ENCODE measurements at regions not wholly inside any gene's neighbourhood (a gene's known extent, or its start where the extent isn't known, plus 50 kb on each side); places are given as distances from the start of the nearest gene placed in this dataset.

DNA sequence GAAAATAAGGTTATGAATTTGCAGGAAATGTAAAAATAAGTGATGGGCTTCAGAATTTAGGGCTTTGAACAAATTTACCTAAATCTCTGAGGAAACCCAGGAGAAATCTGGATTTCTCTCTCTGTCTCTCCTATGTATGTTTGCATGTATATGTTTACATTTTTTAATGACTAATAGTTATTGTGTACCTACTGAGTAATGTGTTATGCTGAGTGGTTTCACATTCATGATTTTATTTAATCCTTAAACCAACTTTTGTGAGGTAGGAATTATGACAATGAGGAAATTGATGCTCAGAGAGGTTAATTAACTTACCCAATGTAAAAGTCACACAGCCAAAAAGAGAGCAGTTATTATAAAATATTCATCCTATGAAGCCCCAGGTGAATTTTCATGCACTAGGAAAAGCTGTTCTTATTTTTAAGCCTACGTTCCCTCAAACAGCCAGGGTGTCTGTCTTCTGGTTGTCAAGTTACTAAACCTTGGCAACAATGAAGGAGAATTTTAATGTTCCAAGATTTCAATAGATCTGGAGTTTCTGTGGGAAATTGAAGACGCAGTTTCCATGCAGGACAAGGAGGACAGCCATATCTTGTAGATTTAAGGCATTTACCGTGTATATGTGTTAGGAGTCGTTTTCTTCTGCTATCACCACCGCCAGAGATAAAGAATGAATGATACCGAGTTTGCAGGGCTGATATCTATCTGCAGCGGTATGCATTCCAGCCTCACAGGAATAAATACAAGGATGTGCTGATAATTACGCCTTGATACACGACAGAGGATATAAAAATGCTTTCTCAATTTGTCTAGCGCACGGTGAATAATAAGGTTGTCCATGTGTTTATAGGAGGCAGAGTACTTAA lies 484.8 kb downstream of the ZSWIM6 start:
- Mint-ChIP-seq H3K36me3 (no peaks in the 10 kb centered on the region), H3K27me3 (peaks cover 10% of the 10 kb centered on the region), H3K4me1 (peaks cover 1% of the 10 kb centered on the region), H3K27ac (no peak overlapping the region), H3K4me3 (no peak overlapping the region), H3K9me3 (no peaks in the 10 kb centered on the region)
- ATAC-seq (ENCODE audit: low read depth) (no peak), DNase-seq (no peak)
- POLR2A ChIA-PET = no interaction called here

DNA sequence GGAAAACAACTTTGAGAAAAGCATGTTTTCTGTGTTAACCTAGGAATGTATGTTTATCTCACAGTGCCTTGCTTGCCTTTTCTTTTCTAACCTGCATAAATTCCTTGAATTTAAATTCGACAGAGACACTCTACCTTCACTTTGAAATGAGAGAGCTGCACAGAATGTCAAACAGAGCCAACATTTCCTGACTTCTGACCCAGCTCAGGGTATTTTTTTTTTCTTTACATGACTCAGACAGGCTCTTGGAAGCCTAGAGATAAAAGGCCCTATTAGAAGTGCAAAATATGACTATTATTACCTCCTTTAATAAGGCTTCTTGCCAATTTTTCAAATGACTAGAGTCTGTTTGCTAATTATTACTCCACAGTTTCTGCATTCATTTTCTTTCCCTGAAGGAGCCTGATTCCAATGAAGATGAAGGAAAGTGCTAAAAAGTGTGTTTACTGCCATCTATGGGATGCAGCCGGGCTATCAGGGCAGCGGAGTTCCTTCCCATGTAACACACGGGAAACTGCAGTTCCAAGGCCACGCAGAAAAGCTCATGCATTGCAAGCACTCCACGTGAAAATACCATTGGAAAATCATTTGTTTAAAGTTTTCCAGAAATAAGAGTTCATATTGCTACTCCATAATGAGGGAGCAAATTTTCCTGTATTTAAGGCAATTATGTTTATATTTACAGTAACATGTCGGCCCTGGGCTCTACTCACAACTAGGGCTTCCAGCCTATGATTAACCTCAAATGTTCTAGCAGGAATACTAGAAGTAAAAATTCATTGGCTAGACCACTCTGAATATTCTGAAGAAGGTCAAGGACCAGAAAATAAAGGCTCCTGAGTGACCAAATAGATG lies 485.6 kb downstream of the ZSWIM6 start:
- POLR2A ChIA-PET = no interaction called here
- no peak for ATAC-seq (ENCODE audit: low read depth)
- no peak for DNase-seq
- no peaks in the 10 kb centered on the region for H3K36me3 Mint-ChIP-seq
- H3K9me3 Mint-ChIP-seq = no peaks in the 10 kb centered on the region
- H3K4me3 Mint-ChIP-seq = no peak overlapping the region
- peaks cover 6% of the 10 kb centered on the region for H3K4me1 Mint-ChIP-seq
- no peak overlapping the region for H3K27ac Mint-ChIP-seq
- H3K27me3 Mint-ChIP-seq = peaks cover 12% of the 10 kb centered on the region

DNA sequence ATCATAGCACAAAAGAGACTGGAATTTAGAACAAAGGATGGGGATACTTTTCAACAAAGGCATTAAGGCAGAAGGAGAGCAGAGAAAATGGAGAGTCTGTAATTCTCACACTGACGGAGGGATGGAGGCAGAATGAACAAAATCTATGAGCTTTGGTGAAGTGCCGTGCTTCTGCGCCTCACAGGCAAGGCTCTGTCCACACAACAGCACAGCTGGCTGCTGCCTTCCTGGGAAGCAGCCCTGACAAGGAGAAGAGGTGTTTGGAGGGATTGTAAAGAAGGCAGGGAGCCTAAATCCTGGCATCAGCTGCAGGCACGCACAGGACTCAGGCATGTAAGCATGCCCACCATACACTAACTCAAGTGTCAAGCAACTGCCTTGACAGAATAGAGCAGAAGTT lies 485.2 kb upstream of the KIF2A start:
- ATAC-seq (ENCODE audit: low read depth) (no peak), DNase-seq (no peak)
- POLR2A ChIA-PET = no interaction called here
- no peak overlapping the region for H3K4me3 Mint-ChIP-seq
- H3K27me3 Mint-ChIP-seq = peaks cover 14% of the 10 kb centered on the region
- H3K27ac Mint-ChIP-seq = no peak overlapping the region
- H3K4me1 Mint-ChIP-seq = peaks cover 9% of the 10 kb centered on the region
- H3K9me3 Mint-ChIP-seq = no peaks in the 10 kb centered on the region
- no peaks in the 10 kb centered on the region for H3K36me3 Mint-ChIP-seq

DNA sequence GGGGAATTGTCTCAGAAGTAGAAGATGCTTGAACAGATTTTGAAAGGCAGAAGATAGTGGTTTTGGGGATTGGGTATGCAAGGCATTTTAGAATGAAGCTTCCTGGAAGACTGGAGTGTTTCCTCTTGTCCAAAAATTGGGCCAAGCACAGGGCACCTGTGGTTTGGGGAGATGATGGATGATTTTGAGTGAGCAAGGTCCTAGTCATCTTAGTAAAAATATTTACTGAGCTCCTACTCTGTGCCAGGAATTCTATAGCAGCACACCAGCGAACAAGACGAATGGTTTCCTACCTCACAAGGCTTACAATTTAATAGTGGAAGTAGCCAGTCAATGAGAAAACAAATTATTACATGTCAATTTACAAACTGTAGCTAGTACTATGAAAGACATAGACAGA lies 484.4 kb upstream of the KIF2A start:
- POLR2A ChIA-PET = no interaction called here
- no peaks in the 10 kb centered on the region for H3K36me3 Mint-ChIP-seq
- peaks cover 9% of the 10 kb centered on the region for H3K4me1 Mint-ChIP-seq
- no peak overlapping the region for H3K4me3 Mint-ChIP-seq
- H3K27ac Mint-ChIP-seq = no peak overlapping the region
- DNase-seq = no peak
- no peak for ATAC-seq (ENCODE audit: low read depth)
- no peaks in the 10 kb centered on the region for H3K9me3 Mint-ChIP-seq
- peaks cover 14% of the 10 kb centered on the region for H3K27me3 Mint-ChIP-seq

DNA sequence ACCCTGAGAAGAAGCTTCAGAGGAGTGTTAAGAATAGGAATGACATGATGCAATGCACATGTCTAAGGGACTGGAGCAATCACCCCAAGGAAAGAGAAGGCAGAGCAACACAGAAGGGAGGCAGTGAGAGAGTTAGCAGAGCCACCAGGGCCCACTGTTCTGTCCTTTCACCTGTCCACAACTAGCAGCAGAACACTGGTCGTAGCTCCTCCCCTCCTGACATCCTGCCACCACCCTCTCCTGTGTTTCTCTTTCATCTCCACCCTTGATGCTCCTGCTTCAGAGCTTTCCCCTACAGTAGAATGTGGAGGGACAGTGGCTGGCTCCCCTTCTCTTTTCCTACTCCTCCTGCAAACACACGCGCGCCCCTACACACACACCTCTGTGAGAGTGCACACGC lies 483.4 kb upstream of the KIF2A start:
- Mint-ChIP-seq H3K4me3 (peak overlapping the region; percentile 14), H3K27ac (no peak overlapping the region), H3K36me3 (no peaks in the 10 kb centered on the region), H3K9me3 (no peaks in the 10 kb centered on the region), H3K27me3 (peaks cover 10% of the 10 kb centered on the region), H3K4me1 (peaks cover 9% of the 10 kb centered on the region)
- POLR2A ChIA-PET = no interaction called here
- DNase-seq = no peak
- peak; percentile 71 for ATAC-seq (ENCODE audit: low read depth)

DNA sequence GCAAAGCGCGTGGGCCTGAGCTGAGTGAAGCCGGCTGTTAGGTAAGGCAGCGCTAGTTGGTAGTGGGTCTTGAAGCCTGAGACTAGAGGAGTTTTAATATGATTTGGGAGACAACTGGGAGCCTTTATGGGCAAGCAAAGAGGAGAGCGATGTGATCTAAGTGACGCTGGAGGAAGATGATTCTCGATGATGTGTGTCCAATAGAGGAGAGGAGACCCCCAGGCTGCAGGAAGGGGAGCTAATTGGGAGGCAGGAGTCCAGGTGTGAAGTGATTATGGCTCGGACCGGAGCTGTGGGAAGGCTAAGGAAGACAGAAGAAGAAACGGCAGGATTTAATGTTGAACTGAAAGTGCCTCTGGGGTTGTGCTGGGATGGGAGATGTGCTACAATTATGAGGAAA lies 482.9 kb upstream of the KIF2A start:
- no peaks in the 10 kb centered on the region for H3K9me3 Mint-ChIP-seq
- no peak overlapping the region for H3K4me3 Mint-ChIP-seq
- peaks cover 9% of the 10 kb centered on the region for H3K4me1 Mint-ChIP-seq
- POLR2A ChIA-PET = no interaction called here
- ATAC-seq (ENCODE audit: low read depth) = no peak
- no peaks in the 10 kb centered on the region for H3K36me3 Mint-ChIP-seq
- H3K27me3 Mint-ChIP-seq = peaks cover 10% of the 10 kb centered on the region
- H3K27ac Mint-ChIP-seq = no peak overlapping the region
- DNase-seq = no peak

DNA sequence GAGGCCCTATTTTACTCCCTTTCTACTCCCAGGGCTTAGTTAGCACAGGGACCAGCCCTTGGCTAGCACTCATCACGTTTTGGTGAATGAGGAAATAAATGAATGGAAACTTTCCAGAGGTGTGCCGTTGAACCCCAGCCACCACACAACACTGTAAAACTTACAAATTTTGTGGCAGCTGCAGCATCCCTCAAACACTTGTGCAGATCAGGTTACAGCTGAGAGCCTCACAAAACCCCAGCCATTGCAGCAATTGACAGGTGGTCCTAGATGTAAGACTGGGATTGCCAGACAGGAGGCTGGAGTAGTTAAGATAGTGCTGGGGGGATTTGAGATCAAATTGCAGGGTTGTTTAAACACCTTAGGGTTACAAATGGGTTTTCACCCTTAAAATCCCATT lies 482.2 kb upstream of the KIF2A start:
- H3K27ac Mint-ChIP-seq = no peak overlapping the region
- peaks cover 9% of the 10 kb centered on the region for H3K4me1 Mint-ChIP-seq
- peaks cover 8% of the 10 kb centered on the region for H3K27me3 Mint-ChIP-seq
- POLR2A ChIA-PET = no interaction called here
- H3K9me3 Mint-ChIP-seq = no peaks in the 10 kb centered on the region
- no peak for ATAC-seq (ENCODE audit: low read depth)
- no peaks in the 10 kb centered on the region for H3K36me3 Mint-ChIP-seq
- no peak overlapping the region for H3K4me3 Mint-ChIP-seq
- DNase-seq = no peak

DNA sequence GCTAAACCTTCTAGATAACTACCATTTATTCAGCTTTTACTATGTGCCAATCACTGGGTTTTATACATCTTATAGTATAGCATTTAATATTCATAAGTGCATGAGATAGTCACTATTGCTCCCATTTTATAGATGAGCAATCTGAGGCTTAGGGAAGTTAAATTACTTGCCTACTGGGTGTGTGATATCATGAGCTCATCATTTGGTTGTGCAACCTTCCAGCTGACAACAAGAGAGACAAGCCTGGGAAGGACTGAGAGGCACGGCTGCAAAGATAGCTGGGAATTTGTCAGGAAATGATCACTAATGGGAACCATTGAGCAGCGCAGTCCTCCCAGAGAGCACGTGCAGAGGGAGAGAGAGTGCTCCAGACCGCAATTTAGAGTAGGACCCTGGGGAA lies 481.6 kb upstream of the KIF2A start:
- Mint-ChIP-seq H3K4me3 (no peak overlapping the region), H3K27me3 (peaks cover 8% of the 10 kb centered on the region), H3K9me3 (no peaks in the 10 kb centered on the region), H3K4me1 (peaks cover 9% of the 10 kb centered on the region), H3K36me3 (no peaks in the 10 kb centered on the region), H3K27ac (no peak overlapping the region)
- POLR2A ChIA-PET = no interaction called here
- ATAC-seq (ENCODE audit: low read depth) (no peak), DNase-seq (no peak)

DNA sequence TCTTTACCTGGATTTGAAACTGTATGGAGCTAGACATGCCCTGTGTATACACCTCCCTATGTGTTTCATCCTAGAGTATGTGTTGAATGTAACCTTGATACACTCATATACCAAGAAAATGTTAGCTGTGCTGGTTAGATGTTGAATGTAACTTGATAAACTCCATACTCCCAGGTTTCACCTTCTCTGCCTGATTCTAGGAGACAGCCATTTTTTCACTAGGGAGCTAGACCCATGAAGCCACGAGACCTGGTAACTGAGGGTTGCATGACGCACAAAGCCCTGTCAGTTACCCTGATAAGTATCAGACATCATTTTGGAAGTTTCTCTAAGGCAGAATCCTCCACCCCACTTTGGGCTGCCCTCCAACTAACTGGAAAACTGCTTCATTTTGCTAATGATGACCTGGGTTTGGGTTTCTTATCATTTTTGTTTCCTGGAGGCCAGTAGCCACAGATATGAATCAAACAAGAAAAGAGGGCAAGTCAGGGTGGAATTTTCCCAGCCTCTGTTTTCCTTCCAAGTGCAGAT lies 478.5 kb upstream of the KIF2A start:
- no peak for ATAC-seq (ENCODE audit: low read depth)
- H3K27ac Mint-ChIP-seq = no peak overlapping the region
- H3K4me3 Mint-ChIP-seq = no peak overlapping the region
- no peaks in the 10 kb centered on the region for H3K9me3 Mint-ChIP-seq
- DNase-seq = no peak
- H3K36me3 Mint-ChIP-seq = no peaks in the 10 kb centered on the region
- H3K4me1 Mint-ChIP-seq = peaks cover 5% of the 10 kb centered on the region
- H3K27me3 Mint-ChIP-seq = peaks cover 2% of the 10 kb centered on the region
- POLR2A ChIA-PET = no interaction called here

DNA sequence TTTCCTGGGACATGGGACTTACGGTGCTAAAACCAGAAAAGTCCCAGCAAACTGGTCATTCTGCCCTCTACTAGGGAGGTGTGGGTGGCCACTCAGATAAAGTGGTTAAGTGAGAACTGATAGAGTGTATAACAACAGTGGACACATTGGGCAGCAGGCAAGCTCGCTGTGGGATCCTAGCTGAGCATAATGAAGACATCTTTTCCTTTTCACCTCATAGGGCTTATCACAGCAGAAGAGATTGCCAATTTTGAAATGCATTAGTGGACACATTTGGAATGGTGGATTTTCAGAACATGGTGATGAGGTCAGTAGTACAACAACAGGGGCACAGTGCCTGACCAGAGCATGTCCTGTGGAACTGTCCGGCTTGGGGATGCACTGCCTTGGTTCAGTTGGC lies 477.1 kb upstream of the KIF2A start:
- H3K27ac Mint-ChIP-seq = no peak overlapping the region
- peaks cover 2% of the 10 kb centered on the region for H3K27me3 Mint-ChIP-seq
- DNase-seq (no peak), ATAC-seq (ENCODE audit: low read depth) (no peak)
- H3K9me3 Mint-ChIP-seq = no peaks in the 10 kb centered on the region
- POLR2A ChIA-PET = no interaction called here
- H3K4me1 Mint-ChIP-seq = no peaks in the 10 kb centered on the region
- H3K36me3 Mint-ChIP-seq = no peaks in the 10 kb centered on the region
- H3K4me3 Mint-ChIP-seq = no peak overlapping the region

DNA sequence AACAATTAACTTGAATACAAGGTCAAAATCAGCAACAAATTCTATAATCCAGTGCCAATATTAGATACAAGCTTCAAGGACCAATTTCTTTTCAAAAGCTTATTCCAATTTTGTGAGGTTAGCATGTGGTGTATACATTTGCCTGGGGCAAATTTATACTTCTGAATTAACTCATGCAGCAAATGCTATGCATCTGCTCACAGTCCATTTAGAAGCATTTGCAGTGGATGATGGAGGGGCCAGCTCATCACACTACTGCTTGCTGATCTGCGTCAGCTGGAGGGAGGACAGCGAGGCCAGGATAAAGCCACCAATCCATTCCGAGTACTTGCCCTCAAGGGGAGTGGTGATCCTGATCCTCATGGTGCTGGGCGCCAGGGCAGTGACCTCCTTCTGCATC lies 474.3 kb upstream of the KIF2A start:
- no peak overlapping the region for H3K4me3 Mint-ChIP-seq
- peaks cover 3% of the 10 kb centered on the region for H3K27me3 Mint-ChIP-seq
- POLR2A ChIA-PET = no interaction called here
- H3K27ac Mint-ChIP-seq = no peak overlapping the region
- H3K9me3 Mint-ChIP-seq = no peaks in the 10 kb centered on the region
- no peaks in the 10 kb centered on the region for H3K36me3 Mint-ChIP-seq
- ATAC-seq (ENCODE audit: low read depth) (no peak), DNase-seq (no peak)
- no peaks in the 10 kb centered on the region for H3K4me1 Mint-ChIP-seq

DNA sequence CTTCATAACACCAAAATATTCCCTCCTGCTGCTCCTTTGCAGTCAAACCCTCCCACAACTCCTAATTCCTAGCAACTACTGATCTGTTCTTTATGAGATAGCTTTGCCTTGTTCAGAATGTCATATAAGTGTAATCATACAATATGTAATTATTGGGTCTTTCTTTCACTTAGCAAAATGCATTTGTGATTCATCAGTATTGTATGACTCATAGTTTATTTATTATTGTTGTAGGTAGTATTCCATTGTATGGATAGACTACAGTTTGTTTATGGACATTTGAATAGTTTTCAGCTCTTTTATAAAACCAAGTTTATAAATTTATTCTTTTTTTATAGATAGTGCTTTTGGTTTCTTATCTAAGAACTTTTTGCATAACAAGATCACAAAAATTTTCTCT lies 468.2 kb upstream of the KIF2A start:
- peaks cover 5% of the 10 kb centered on the region for H3K27me3 Mint-ChIP-seq
- no peaks in the 10 kb centered on the region for H3K36me3 Mint-ChIP-seq

DNA sequence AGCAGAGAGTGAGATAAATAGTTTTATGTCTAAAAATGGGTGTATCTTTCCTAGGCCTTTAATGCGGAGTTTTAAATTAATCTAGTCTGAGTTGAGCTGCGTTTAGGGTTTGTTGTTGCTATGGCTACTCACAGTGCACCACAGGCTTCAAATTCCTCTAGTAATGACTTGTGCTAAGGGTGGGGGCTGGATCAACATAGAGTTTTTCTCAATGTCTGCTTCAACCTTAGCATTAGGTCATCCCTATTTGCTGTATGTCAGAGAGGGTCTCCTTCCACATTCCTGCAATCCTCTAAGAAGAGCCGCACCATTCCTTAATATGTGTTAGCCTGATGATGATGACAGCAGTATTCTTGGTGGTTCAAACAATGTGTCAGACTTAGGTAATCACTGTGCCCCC lies 465.6 kb upstream of the KIF2A start:
- Mint-ChIP-seq H3K27ac (no peak overlapping the region), H3K4me1 (no peaks in the 10 kb centered on the region), H3K9me3 (no peaks in the 10 kb centered on the region), H3K4me3 (no peak overlapping the region), H3K27me3 (peaks cover 2% of the 10 kb centered on the region), H3K36me3 (no peaks in the 10 kb centered on the region)
- ATAC-seq (ENCODE audit: low read depth) (no peak), DNase-seq (no peak)
- POLR2A ChIA-PET = no interaction called here

More for the DNA sequence above, 468.2 kb upstream of the KIF2A start:
- ATAC-seq (ENCODE audit: low read depth) (no peak), DNase-seq (no peak)
- Mint-ChIP-seq H3K4me1 (no peaks in the 10 kb centered on the region), H3K9me3 (no peaks in the 10 kb centered on the region), H3K27ac (no peak overlapping the region), H3K4me3 (no peak overlapping the region)
- POLR2A ChIA-PET = no interaction called here

DNA sequence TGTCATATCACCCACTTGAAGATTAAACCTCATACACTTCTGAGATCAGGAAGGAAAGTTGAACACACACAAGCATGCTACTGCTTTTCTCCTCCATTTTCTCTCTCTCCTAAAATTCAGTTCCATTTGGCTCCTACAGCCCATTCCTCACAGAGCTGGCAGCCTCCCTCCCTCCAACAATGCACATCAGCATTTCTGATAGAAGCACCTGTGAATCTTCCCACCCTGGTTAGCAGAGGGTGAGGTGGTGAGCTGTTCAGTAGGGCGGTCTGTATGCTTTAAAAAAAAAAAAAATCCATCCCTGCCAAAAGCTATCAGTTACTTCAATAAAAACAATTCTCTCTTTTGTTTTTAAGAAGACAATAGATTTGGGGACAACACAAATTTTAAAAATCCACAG lies 463.2 kb upstream of the KIF2A start:
- POLR2A ChIA-PET = no interaction called here
- H3K36me3 Mint-ChIP-seq = no peaks in the 10 kb centered on the region
- no peak overlapping the region for H3K27ac Mint-ChIP-seq
- no peak overlapping the region for H3K4me3 Mint-ChIP-seq
- H3K4me1 Mint-ChIP-seq = no peaks in the 10 kb centered on the region
- peaks cover 1% of the 10 kb centered on the region for H3K9me3 Mint-ChIP-seq
- no peak for ATAC-seq (ENCODE audit: low read depth)
- no peak for DNase-seq
- H3K27me3 Mint-ChIP-seq = peaks cover 3% of the 10 kb centered on the region
